Activated naive CD8-positive, alpha-beta T cell (primary cell): ENCODE measurements at regions not wholly inside any gene's neighbourhood (a gene's known extent, or its start where the extent isn't known, plus 50 kb on each side); places are given as distances from the start of the nearest gene placed in this dataset.
"Not testable (repeated sequence)": the region's sequence is repeated elsewhere in the genome, so short reads cannot be mapped to it uniquely, and the experiment has no call there.

ENCODE experiments used
- H3K27ac Mint-ChIP-seq: one replicate; pipeline ENCODE4 v1.8.0; 2021; ENCODE audit warnings: mixed read lengths
- H3K27me3 Mint-ChIP-seq: one replicate; pipeline ENCODE4 v1.8.0; 2021; ENCODE audit warnings: mixed read lengths
- H3K36me3 Mint-ChIP-seq: one replicate; pipeline ENCODE4 v1.8.0; 2021; ENCODE audit warnings: mixed read lengths
- H3K4me1 Mint-ChIP-seq: one replicate; pipeline ENCODE4 v1.8.0; 2021; ENCODE audit warnings: low read depth, mixed read lengths
- H3K4me3 Mint-ChIP-seq: one replicate; pipeline ENCODE4 v1.8.0; 2021; ENCODE audit warnings: mild to moderate bottlenecking, mixed read lengths
- H3K9me3 Mint-ChIP-seq: one replicate; pipeline ENCODE4 v1.8.0; 2021; ENCODE audit warnings: low read depth, mixed read lengths

GRCh38 chr3:159045279-159045885 lies 243.5 kb downstream of the MFSD1 start:
- Mint-ChIP-seq H3K36me3 (no peaks in the 10 kb centered on the region), H3K27me3 (peaks cover 2% of the 10 kb centered on the region), H3K4me1 (no peaks in the 10 kb centered on the region), H3K9me3 (no peaks in the 10 kb centered on the region), H3K27ac (no peak overlapping the region), H3K4me3 (no peak overlapping the region)

GRCh38 chr3:159047361-159047760 lies 245.5 kb downstream of the MFSD1 start:
- no peak overlapping the region for H3K27ac Mint-ChIP-seq
- no peaks in the 10 kb centered on the region for H3K36me3 Mint-ChIP-seq
- no peak overlapping the region for H3K4me3 Mint-ChIP-seq
- no peaks in the 10 kb centered on the region for H3K9me3 Mint-ChIP-seq
- peaks cover 2% of the 10 kb centered on the region for H3K27me3 Mint-ChIP-seq
- H3K4me1 Mint-ChIP-seq = no peaks in the 10 kb centered on the region

GRCh38 chr3:159052494-159052893 lies 250.6 kb downstream of the MFSD1 start:
- H3K4me3 Mint-ChIP-seq, H3K27me3 Mint-ChIP-seq, H3K9me3 Mint-ChIP-seq, H3K27ac Mint-ChIP-seq, H3K4me1 Mint-ChIP-seq, H3K36me3 Mint-ChIP-seq: not testable (repeated sequence)

GRCh38 chr3:159057621-159058020 lies 255.8 kb downstream of the MFSD1 start:
- Mint-ChIP-seq H3K4me1 (no peaks in the 10 kb centered on the region), H3K4me3 (no peak overlapping the region), H3K36me3 (no peaks in the 10 kb centered on the region)

GRCh38 chr3:159058859-159059258 lies 257.0 kb downstream of the MFSD1 start:
- no peaks in the 10 kb centered on the region for H3K36me3 Mint-ChIP-seq
- H3K4me3 Mint-ChIP-seq = no peak overlapping the region
- no peaks in the 10 kb centered on the region for H3K4me1 Mint-ChIP-seq
- H3K9me3 Mint-ChIP-seq = no peaks in the 10 kb centered on the region
- H3K27ac Mint-ChIP-seq = no peak overlapping the region
- no peaks in the 10 kb centered on the region for H3K27me3 Mint-ChIP-seq

More at GRCh38 chr3:159057621-159058020, 255.8 kb downstream of the MFSD1 start:
- Mint-ChIP-seq H3K27me3 (no peaks in the 10 kb centered on the region), H3K9me3 (no peaks in the 10 kb centered on the region), H3K27ac (no peak overlapping the region)

GRCh38 chr3:159059395-159059794 lies 257.5 kb downstream of the MFSD1 start:
- Mint-ChIP-seq H3K27me3 (no peaks in the 10 kb centered on the region), H3K9me3 (no peaks in the 10 kb centered on the region), H3K4me1 (no peaks in the 10 kb centered on the region), H3K36me3 (no peaks in the 10 kb centered on the region), H3K4me3 (no peak overlapping the region), H3K27ac (no peak overlapping the region)

GRCh38 chr3:159062734-159063410 lies 261.0 kb downstream of the MFSD1 start:
- H3K4me3 Mint-ChIP-seq = no peak overlapping the region
- H3K27ac Mint-ChIP-seq = no peak overlapping the region
- no peaks in the 10 kb centered on the region for H3K4me1 Mint-ChIP-seq
- no peaks in the 10 kb centered on the region for H3K9me3 Mint-ChIP-seq
- H3K27me3 Mint-ChIP-seq = peaks cover 1% of the 10 kb centered on the region
- no peaks in the 10 kb centered on the region for H3K36me3 Mint-ChIP-seq

- H3K9me3 Mint-ChIP-seq = no peaks in the 10 kb centered on the region
- no peak within 1 kb of the TSS for H3K27ac Mint-ChIP-seq
- no peaks in the 10 kb centered on the region for H3K36me3 Mint-ChIP-seq
- peaks cover 5% of the 10 kb centered on the region for H3K27me3 Mint-ChIP-seq
- no peak within 1 kb of the TSS for H3K4me3 Mint-ChIP-seq
- no peaks in the 10 kb centered on the region for H3K4me1 Mint-ChIP-seq
Measured at GRCh38 chr3:159069091-159069490, 267.2 kb downstream of the MFSD1 start, which contains the start of gene IQCJ. Gene IQCJ, plus strand, starts transcription at chr3:159069319.

- Mint-ChIP-seq H3K27ac (no peak overlapping the region), H3K9me3 (no peaks in the 10 kb centered on the region), H3K4me1 (no peaks in the 10 kb centered on the region), H3K27me3 (peaks cover 4% of the 10 kb centered on the region), H3K4me3 (no peak overlapping the region), H3K36me3 (no peaks in the 10 kb centered on the region)
Measured at GRCh38 chr3:159069866-159070425, 268.1 kb downstream of the MFSD1 start.

GRCh38 chr3:159074756-159075701 lies 273.2 kb downstream of the MFSD1 start:
- no peaks in the 10 kb centered on the region for H3K4me1 Mint-ChIP-seq
- H3K27me3 Mint-ChIP-seq = no peaks in the 10 kb centered on the region
- H3K4me3 Mint-ChIP-seq = no peak overlapping the region
- no peaks in the 10 kb centered on the region for H3K9me3 Mint-ChIP-seq
- no peaks in the 10 kb centered on the region for H3K36me3 Mint-ChIP-seq
- H3K27ac Mint-ChIP-seq = no peak overlapping the region

GRCh38 chr3:159077860-159078259 lies 276.0 kb downstream of the MFSD1 start:
- Mint-ChIP-seq H3K27me3 (no peaks in the 10 kb centered on the region), H3K4me1 (no peaks in the 10 kb centered on the region), H3K27ac (no peak overlapping the region), H3K36me3 (no peaks in the 10 kb centered on the region), H3K9me3 (peaks cover 7% of the 10 kb centered on the region), H3K4me3 (no peak overlapping the region)

- H3K27ac Mint-ChIP-seq = no peak overlapping the region
- H3K9me3 Mint-ChIP-seq = peaks cover 7% of the 10 kb centered on the region
- no peaks in the 10 kb centered on the region for H3K4me1 Mint-ChIP-seq
- no peaks in the 10 kb centered on the region for H3K27me3 Mint-ChIP-seq
- H3K36me3 Mint-ChIP-seq = no peaks in the 10 kb centered on the region
- H3K4me3 Mint-ChIP-seq = no peak overlapping the region
Measured at GRCh38 chr3:159080256-159080655, 278.4 kb downstream of the MFSD1 start.

GRCh38 chr3:159080821-159081220 lies 279.0 kb downstream of the MFSD1 start:
- Mint-ChIP-seq H3K4me1 (no peaks in the 10 kb centered on the region), H3K36me3 (no peaks in the 10 kb centered on the region)

GRCh38 chr3:159082519-159082918 lies 280.7 kb downstream of the MFSD1 start:
- Mint-ChIP-seq H3K4me1 (no peaks in the 10 kb centered on the region), H3K9me3 (peaks cover 7% of the 10 kb centered on the region), H3K27ac (no peak overlapping the region), H3K27me3 (no peaks in the 10 kb centered on the region), H3K4me3 (no peak overlapping the region), H3K36me3 (no peaks in the 10 kb centered on the region)

More at GRCh38 chr3:159080821-159081220, 279.0 kb downstream of the MFSD1 start:
- Mint-ChIP-seq H3K27me3 (no peaks in the 10 kb centered on the region), H3K9me3 (peaks cover 7% of the 10 kb centered on the region), H3K4me3 (no peak overlapping the region), H3K27ac (no peak overlapping the region)

- H3K4me3 Mint-ChIP-seq = no peak overlapping the region
- no peak overlapping the region for H3K27ac Mint-ChIP-seq
- no peaks in the 10 kb centered on the region for H3K36me3 Mint-ChIP-seq
- no peaks in the 10 kb centered on the region for H3K27me3 Mint-ChIP-seq
- no peaks in the 10 kb centered on the region for H3K4me1 Mint-ChIP-seq
- H3K9me3 Mint-ChIP-seq = no peaks in the 10 kb centered on the region
Measured at GRCh38 chr3:159091936-159092335, 290.1 kb downstream of the MFSD1 start.
